GM13977 (cell line): ENCODE measurements at regions not wholly inside any gene's neighbourhood (a gene's known extent, or its start where the extent isn't known, plus 50 kb on each side); places are given as distances from the start of the nearest gene placed in this dataset.

ENCODE experiments used
- DNase-seq: peaks from one replicate; pipeline ENCODE4 v3.0.0; 2012; ENCODE audit warnings: low spot score
- in situ Hi-C: fragments of 300-500 bp; cut with MboI; formaldehyde crosslinking; loops from one replicate; pipeline ENCODE4 v1.12.0; 2022; ENCODE audit warnings: low sequenced_read_pairs, low pct_unique_long_range_greater_than_20kb, mixed read lengths, inconsistent platforms; ENCODE audit not compliant: unreplicated experiment
- TF ChIP-seq, protein P1 (sequence below): IDR thresholded peaks from 2 replicates; pipeline ENCODE4 v1.5.1; 2012; ENCODE audit warnings: mild to moderate bottlenecking, control low read depth; ENCODE audit not compliant: insufficient read depth; ENCODE audit errors: extremely low read depth, missing control alignments

DNA sequence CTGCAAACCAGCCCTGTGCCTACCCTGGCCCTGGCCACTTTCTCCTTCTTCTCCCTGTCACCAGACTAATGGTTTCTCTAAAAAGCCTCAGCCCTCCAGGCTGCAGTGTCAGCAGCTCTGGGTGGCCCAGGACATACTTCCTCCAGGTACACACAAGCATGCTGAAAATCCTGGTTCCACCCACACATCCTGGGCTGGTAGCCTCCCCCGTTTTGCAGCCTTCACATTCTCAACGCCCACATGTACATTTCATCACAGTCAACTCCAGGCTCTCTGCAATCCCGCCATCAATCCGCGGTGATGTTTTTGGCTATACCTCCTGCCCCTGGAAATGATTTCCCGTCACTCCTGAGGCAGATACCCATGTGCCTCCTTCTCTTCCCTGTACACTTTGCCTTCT is 59.4 kb downstream of the MAGEF1 start:
- DNase-seq, result no peak
- in situ Hi-C loops, result no loop called here
- TF ChIP-seq, protein P1, sequence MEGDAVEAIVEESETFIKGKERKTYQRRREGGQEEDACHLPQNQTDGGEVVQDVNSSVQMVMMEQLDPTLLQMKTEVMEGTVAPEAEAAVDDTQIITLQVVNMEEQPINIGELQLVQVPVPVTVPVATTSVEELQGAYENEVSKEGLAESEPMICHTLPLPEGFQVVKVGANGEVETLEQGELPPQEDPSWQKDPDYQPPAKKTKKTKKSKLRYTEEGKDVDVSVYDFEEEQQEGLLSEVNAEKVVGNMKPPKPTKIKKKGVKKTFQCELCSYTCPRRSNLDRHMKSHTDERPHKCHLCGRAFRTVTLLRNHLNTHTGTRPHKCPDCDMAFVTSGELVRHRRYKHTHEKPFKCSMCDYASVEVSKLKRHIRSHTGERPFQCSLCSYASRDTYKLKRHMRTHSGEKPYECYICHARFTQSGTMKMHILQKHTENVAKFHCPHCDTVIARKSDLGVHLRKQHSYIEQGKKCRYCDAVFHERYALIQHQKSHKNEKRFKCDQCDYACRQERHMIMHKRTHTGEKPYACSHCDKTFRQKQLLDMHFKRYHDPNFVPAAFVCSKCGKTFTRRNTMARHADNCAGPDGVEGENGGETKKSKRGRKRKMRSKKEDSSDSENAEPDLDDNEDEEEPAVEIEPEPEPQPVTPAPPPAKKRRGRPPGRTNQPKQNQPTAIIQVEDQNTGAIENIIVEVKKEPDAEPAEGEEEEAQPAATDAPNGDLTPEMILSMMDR, result no peak

DNA sequence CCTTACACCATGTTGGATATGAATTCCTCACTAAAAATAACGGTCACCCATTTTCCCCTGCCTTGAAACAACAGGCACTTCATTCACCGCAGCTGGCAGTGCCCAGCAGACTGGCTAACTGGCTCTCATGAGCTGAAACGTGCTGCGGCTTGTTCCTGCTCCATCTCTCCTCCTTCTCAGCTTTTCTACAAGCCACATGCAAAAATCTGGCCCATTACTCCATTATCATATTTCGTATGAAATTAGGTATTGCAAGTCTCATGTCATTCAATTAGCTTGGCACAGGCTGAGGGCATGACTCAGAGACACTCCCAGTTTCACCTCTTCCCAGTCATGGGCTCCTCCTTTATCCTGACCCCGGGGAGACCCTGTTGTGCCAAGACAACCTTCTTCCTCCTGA is 60.0 kb downstream of the MAGEF1 start:
- in situ Hi-C loops, result no loop called here
- no peak for DNase-seq
- TF ChIP-seq, protein P1, result no peak

DNA sequence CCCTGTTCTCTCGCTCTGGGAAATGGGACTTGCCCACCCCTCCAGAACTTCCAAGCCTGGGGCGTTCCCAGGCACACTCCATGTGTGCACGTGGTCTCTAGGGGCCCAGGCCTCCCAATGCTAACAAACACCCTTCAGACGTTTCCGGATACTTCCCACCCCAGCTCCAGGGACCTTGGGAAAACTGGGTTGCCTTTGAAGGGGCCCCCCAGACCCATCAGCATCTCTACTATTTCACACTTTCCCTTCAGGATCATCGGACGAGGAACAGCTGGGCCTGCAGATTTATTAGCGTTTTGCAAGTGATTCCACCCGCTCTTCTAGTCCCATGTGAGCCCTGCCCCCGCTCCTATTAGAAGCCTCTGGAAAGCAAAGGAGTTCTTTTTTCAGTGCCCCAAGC is 63.2 kb downstream of the MAGEF1 start:
- no peak for DNase-seq
- TF ChIP-seq, protein P1, result no peak
- in situ Hi-C loops, result no loop called here

DNA sequence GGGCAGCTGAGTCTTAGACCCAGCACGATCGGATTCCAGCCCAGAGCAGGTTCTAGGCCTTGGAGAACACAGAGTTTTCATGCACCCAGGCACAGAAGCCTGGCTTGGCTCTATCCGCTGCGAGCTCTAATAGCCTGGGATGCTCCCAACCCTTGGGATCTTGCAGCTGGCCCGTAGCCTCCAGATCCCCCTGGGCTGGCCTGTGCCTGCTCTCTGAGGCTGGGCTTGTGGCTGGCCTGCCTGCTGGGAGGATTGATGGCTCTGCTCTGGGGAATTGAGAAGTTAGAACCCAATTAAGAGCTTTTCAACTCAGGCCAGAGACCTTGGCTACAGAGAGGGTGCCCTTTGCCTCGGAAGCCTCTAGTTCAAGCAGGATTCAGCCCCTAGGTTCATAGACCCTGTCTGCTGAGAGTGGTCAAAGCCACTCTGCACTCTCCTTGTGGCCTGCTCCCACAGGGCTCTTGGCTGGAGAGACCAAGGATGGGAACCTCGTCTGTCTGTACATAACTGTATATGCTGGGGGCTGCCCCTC is 64.4 kb downstream of the MAGEF1 start:
- in situ Hi-C loops, result no loop called here
- DNase-seq, result no peak
- TF ChIP-seq, protein P1, result no peak

DNA sequence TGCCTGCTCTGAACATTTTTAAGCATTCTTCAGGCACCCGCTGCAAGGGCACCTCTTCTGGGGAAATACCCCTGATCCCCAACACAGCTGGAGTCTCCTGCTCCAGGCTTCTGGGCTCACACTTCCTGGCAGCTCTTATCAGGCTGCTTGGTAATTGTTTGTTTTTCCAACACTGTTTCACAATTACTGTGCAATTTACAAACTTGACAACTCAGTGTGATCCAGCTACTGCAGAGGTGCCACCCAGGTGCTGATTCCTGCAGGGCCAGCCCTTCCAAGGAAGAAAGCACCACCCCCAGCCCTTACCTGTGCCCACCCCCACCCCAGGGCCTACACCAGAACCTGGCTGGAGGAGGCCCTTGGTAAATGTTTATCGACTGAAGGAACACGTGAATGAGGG is 66.5 kb downstream of the MAGEF1 start:
- TF ChIP-seq, protein P1, result no peak
- in situ Hi-C loops, result no loop called here
- no peak for DNase-seq

DNA sequence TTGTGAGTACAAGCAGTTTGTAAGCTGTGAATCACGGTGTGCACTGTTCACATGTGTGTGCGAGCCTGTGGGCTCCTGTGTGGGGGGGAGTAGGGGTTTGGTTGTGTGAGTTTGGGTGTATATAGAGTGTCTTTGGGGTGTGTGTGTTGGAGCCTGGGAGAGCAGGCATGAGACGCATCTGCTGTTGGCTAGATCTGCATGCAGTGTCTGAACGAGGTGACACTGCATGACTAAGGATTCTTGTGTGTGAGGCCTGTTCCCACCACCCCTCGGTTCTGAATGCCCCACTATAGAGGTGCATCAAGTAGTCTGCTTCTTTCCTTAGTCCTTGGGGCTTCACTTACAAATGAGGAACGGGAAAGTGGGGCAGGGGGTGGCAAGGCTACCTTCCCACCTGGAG is 68.4 kb downstream of the MAGEF1 start:
- DNase-seq, result no peak
- in situ Hi-C loops, result no loop called here
- TF ChIP-seq, protein P1, result no peak

DNA sequence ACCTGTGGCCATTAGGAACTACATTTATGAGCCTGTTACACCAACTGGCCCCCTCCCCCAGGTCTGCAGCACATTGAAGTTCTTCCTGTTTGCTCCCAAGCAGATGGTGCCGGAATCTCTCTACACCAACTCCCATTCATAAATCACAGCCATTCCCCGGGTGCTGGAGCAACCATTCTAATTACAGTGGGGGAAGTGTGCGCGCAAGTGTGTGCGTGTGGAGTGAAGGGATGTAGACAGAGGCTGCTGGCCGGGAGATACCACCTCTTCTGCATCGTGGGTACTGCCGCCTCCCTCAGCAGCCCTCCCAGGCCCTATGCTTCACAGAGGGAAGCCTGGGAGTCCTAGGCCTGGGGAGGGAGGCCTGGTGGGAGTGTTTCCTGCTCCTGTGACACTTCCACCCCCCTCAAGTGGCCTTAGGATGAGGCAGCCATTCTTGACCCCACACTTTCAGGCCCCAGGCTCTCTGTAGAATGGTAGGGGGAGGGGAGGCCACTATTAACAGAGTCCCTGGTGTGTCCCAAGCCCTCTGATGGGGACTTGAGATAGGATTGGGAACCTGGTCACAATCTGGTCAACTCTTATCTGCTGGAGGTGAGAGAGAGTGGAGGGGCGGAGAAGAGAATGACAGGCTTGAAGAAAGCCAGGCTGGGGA is 69.1 kb downstream of the MAGEF1 start:
- in situ Hi-C loops, result no loop called here
- TF ChIP-seq, protein P1, result no peak
- DNase-seq, result no peak
